Transverse colon (tissue), 4 donors: ENCODE measurements at regions not wholly inside any gene's neighbourhood (a gene's known extent, or its start where the extent isn't known, plus 50 kb on each side); places are given as distances from the start of the nearest gene placed in this dataset.

Source experiments
- DNase-seq: peaks from one replicate; pipeline ENCODE4 v3.0.0-alpha.2; 2019
- H3K27ac ChIP-seq, 4 donors: fragments of 200-600 bp; sonication (generic); 2 replicates each; pipeline ENCODE4 v1.5.1; 2016 to 2018; ENCODE audit warnings: inconsistent platforms in 4 of 4
- H3K27me3 ChIP-seq: fragments of 200-600 bp; sonication (generic); 2 replicates; pipeline ENCODE4 v1.5.1; 2017; ENCODE audit warnings: inconsistent platforms
- H3K36me3 ChIP-seq, 4 donors: fragments of 200-600 bp; sonication (generic); 2 replicates each; pipeline ENCODE4 v1.5.1; 2017 to 2019; ENCODE audit warnings: inconsistent platforms in 4 of 4
- H3K4me1 ChIP-seq, 4 donors: fragments of 200-600 bp; sonication (generic); 2 replicates each; pipeline ENCODE4 v1.5.1; 2017 to 2020; ENCODE audit warnings: inconsistent platforms in 4 of 4
- H3K4me3 ChIP-seq, 4 donors: fragments of 200-600 bp; sonication (generic); 1 replicate in 1 of 4; 2 replicates in 3 of 4; pipeline versions ENCODE4 v1.5.1 to v1.6.1; 2017 to 2019; ENCODE audit warnings: inconsistent platforms in 4 of 4
- H3K9me3 ChIP-seq, 2 donors: fragments of 200-600 bp; sonication (generic); 2 replicates each; pipeline ENCODE4 v1.5.1; 2017 to 2019; ENCODE audit warnings: inconsistent platforms in 2 of 2
- EP300 ChIP-seq: sonication (generic); formaldehyde crosslinking; IDR thresholded peaks from one replicate; pipeline ENCODE4 v1.6.1; 2017; ENCODE audit warnings: antibody characterized with exemption, low read depth
- POLR2A ChIP-seq: fragments of 450-650 bp; IDR thresholded peaks from one replicate; pipeline ENCODE4 v1.6.1; 2016; ENCODE audit warnings: antibody characterized with exemption, mild to moderate bottlenecking, moderate library complexity
- POLR2AphosphoS5 ChIP-seq, 3 donors: sonication (generic); formaldehyde crosslinking; IDR thresholded peaks; one replicate each; pipeline ENCODE4 v1.6.1; 2016; ENCODE audit warnings: antibody characterized with exemption in 3 of 3
- WGBS, 2 donors: methylation state at CpG; one replicate each; pipeline ENCODE4 v1.1.5; 2018; ENCODE audit warnings: low coverage in 1 of 2; 5-methylcytosine and 5-hydroxymethylcytosine counted together
- in situ Hi-C, 4 donors: fragments of 200-750 bp; cut with MboI; loops; one replicate each; pipeline versions ENCODE4 v1.15.0 to v1.15.1; 2017; ENCODE audit warnings: low sequenced_read_pairs in 3 of 4, low pct_ligation_motif_present in 1 of 4, low pct_unique_long_range_greater_than_20kb in 1 of 4
- intact Hi-C: fragments of 100-400 bp; cut with DNase I; formaldehyde crosslinking; loops from one replicate; pipeline ENCODE4 v1.15.1; 2023; ENCODE audit warnings: low total_unique reads
- TF ChIP-seq, protein P1 (sequence below), 5 experiments: fragments of 200-600 bp in 3 of 5; fragments of 450-650 bp in 2 of 5; sonication (generic) in 3 of 5; IDR thresholded peaks; 1 replicate in 2 of 5; 2 replicates in 3 of 5; pipeline ENCODE4 v1.5.1; 2016 to 2017; ENCODE audit warnings: antibody characterized with exemption in 5 of 5, inconsistent platforms in 3 of 5, mild to moderate bottlenecking in 2 of 5, moderate library complexity in 1 of 5

DNA sequence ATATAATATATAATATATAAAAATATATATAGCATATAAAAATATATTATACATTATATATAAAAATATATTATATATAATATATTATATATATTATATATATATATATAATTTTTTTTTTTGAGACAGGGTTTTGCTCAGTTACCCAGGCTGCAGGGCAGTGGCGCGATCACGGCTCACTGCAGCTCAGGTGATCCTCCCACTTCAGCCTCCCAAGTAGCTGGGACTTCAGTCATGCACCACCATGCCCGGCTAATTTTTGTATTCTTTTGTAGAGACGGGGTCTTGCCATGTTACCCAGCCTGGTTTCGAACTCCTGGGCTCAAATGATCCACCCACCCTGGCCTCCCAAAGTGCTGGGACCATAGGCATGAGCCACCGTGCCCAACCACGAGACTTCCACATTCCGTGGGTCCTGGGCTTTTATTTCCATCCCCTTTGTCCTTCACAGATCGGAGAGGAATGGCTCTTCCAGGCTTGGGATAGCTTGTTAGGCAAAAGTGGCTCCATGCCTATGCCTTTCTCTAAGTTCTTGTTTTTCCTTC lies 62.0 kb upstream of the IER5L start:
- intact Hi-C loops (no loop called here), in situ Hi-C loops (no loop called here)
- no peak for TF ChIP-seq POLR2A
- TF ChIP-seq, protein P1, sequence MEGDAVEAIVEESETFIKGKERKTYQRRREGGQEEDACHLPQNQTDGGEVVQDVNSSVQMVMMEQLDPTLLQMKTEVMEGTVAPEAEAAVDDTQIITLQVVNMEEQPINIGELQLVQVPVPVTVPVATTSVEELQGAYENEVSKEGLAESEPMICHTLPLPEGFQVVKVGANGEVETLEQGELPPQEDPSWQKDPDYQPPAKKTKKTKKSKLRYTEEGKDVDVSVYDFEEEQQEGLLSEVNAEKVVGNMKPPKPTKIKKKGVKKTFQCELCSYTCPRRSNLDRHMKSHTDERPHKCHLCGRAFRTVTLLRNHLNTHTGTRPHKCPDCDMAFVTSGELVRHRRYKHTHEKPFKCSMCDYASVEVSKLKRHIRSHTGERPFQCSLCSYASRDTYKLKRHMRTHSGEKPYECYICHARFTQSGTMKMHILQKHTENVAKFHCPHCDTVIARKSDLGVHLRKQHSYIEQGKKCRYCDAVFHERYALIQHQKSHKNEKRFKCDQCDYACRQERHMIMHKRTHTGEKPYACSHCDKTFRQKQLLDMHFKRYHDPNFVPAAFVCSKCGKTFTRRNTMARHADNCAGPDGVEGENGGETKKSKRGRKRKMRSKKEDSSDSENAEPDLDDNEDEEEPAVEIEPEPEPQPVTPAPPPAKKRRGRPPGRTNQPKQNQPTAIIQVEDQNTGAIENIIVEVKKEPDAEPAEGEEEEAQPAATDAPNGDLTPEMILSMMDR (IDR thresholded peaks at IDR 0.05): no peak
- Histone ChIP-seq H3K36me3 (no peaks in the 10 kb centered on the region), H3K4me3 (no peak overlapping the region), H3K27ac (no peak overlapping the region), H3K4me1 (peaks cover 0 to 9% (median 3%) of the 10 kb centered on the region in 4 donors), H3K9me3 (no peaks in the 10 kb centered on the region), H3K27me3 (peaks cover 16% of the 10 kb centered on the region)
- no peak for DNase-seq
- 69 to 84% methylated on average over 4 to 10 of the region's 10 CpGs for WGBS, 2 donors

GRCh38 chr9:129237803-129238202 lies 59.7 kb upstream of the IER5L start:
- Histone ChIP-seq H3K9me3 (no peaks in the 10 kb centered on the region), H3K27ac (no peak overlapping the region), H3K4me3 (no peak overlapping the region), H3K27me3 (peaks cover 16% of the 10 kb centered on the region), H3K4me1 (peaks cover 0 to 9% (median 3%) of the 10 kb centered on the region in 4 donors), H3K36me3 (no peaks in the 10 kb centered on the region)
- intact Hi-C loops: no loop called here
- in situ Hi-C loops: no loop called here
- TF ChIP-seq POLR2A (no peak), POLR2AphosphoS5 (IDR thresholded peaks at IDR 0.05) (no peak)
- TF ChIP-seq, protein P1 (IDR thresholded peaks at IDR 0.05): no peak
- WGBS, 2 donors: 63 to 67% methylated on average over 1 of the region's 2 CpGs
- no peak for DNase-seq

GRCh38 chr9:129237164-129237611 lies 59.1 kb upstream of the IER5L start:
- Histone ChIP-seq H3K36me3 (no peaks in the 10 kb centered on the region), H3K9me3 (no peaks in the 10 kb centered on the region), H3K27me3 (peaks cover 16% of the 10 kb centered on the region), H3K27ac (no peak overlapping the region), H3K4me1 (peaks cover 0 to 9% (median 3%) of the 10 kb centered on the region in 4 donors), H3K4me3 (no peak overlapping the region)
- TF ChIP-seq POLR2AphosphoS5 (IDR thresholded peaks at IDR 0.05) (no peak), POLR2A (no peak), EP300 (no peak)
- TF ChIP-seq, protein P1 (IDR thresholded peaks at IDR 0.05): no peak
- no peak for DNase-seq
- intact Hi-C loops: no loop called here
- in situ Hi-C loops: no loop called here
- 27% methylated on average over 13 of the region's 13 CpGs; no CpG with 5 or more reads in 1 of the 2 donors for WGBS, 2 donors

DNA sequence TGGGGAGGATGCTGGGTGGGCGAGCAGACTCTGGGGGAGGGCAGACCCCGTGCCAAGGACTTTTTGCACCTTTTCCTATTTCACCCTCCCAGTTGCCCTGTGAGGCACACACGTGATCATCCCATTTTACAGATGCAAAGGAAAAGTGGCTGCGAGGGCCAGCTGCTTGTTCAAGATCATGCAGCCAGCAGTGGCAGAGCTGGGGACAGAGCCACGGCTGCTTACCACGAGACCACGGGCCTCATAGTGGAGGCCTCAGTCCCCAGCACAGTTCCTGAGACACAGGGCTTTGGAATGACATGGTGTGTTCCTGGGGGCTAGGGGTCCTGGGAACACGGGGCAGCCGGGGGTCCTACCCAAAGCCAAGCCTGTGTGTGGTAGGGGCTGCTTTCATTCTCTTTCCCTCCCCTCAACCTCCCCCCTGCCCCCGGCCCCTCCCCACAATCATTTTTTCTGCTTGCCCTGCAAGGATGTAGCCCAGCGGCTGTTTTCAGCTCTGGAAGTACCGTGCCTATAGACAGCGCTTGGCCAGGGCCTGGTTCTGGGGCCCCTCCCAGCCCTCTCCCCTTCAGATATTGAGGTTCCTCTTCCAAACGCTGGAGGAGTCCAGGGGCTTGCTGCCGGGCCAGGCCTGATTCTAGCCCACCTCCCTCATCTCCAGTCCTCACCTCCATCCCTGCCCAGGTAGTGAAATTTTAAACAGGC lies 58.5 kb upstream of the IER5L start:
- Histone ChIP-seq H3K4me1 (peaks cover 0 to 9% (median 3%) of the 10 kb centered on the region in 4 donors), H3K27ac (peak overlapping the region in 3 of 4 donors; percentile 5 to 25 (median 17)), H3K4me3 (no peak overlapping the region), H3K9me3 (no peaks in the 10 kb centered on the region), H3K27me3 (peaks cover 16% of the 10 kb centered on the region), H3K36me3 (no peaks in the 10 kb centered on the region)
- in situ Hi-C loops: no loop called here
- intact Hi-C loops: no loop called here
- DNase-seq: no peak
- TF ChIP-seq POLR2A (no peak), POLR2AphosphoS5 (IDR thresholded peaks at IDR 0.05) (no peak), EP300 (no peak)
- TF ChIP-seq, protein P1 (IDR thresholded peaks at IDR 0.05): no peak
- WGBS, 2 donors: 10 to 56% methylated on average over 2 to 15 of the region's 15 CpGs
